ENCODE measurements at regions not wholly inside any gene's neighbourhood (a gene's known extent, or its start where the extent isn't known, plus 50 kb on each side); places are given as distances from the start of the nearest gene placed in this dataset.
"Not testable (repeated sequence)": the region's sequence is repeated elsewhere in the genome, so short reads cannot be mapped to it uniquely, and the experiment has no call there.

DNA sequence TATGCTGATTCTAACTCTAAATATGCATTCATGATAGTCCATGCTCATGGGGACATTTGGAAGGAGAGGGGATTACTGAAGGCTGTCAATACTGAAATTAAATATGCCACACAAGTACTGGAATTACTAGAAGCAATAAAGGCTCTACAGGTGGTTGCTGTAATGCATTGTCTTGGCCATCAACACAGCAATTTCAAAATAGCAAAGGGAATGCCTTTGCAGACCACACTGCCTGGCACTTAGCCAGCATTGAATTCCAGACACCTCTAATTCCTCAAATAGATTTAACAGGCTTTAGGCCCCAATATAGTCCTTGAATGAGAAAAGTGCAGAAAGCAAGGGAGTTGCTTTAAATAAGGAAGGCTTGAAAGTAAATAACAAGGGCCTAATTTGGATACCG lies 115.8 kb upstream of the PLCL2 start:
- DNase-seq (ENCODE audit: low read depth in 1 of 2, low spot score in 1 of 2), result no peak

DNA sequence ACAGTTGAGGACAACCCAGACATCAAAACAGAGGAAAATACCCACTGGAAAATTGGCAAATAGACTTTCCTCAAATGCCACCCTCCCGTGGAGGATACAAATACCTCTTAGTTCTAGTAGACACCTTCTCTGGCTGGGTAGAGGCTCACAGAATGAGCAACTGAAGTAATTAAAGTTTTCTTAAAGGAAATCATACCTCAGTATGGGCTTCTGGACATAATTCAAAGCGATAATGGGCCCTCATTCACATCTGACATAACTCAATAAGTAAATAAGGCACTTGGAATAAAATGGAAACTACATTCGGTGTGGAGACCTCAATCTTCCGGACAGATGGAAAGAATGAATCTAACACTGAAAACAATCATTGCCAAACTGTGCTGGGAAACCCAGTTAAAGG lies 115.2 kb upstream of the PLCL2 start:
- no peak for DNase-seq (ENCODE audit: low read depth in 1 of 2, low spot score in 1 of 2)

DNA sequence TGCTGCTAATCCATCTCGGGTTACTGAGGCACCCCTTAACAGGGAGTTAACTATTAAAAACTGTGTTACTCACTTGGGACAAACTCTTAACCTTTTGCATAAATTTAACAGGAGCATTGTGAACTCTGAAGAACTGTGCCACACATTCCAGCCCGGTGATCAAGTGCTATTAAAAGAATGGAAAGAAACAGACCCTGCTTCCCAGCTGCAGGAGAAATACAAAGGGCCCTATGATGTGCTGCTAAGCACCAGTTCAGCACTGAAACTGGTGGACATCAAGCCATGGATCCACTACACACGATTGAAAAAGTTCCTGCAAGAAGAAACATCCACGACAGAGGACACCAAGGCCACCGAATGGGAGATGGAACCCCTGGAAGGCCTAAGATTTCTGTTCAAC lies 114.7 kb upstream of the PLCL2 start:
- no peak for DNase-seq (ENCODE audit: low read depth in 1 of 2, low spot score in 1 of 2)

DNA sequence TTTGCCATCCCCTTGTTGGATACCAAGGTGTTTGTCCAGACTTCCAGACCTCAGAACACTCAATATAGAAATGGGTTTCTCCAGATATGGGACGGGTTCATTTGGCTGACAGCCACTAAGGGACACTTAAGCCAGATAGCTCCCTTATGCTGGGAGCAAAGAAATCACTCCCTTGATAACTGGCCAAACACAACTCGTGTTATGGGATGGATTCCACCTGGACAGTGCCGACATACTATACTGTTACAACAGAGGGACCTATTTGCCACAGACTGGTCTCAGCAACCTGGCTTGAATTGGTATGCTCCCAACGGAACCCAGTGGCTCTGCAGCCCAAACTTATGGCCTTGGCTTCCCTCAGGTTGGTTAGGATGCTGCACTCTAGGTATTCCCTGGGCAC lies 114.0 kb upstream of the PLCL2 start:
- DNase-seq (ENCODE audit: low read depth in 1 of 2, low spot score in 1 of 2), result no peak

DNA sequence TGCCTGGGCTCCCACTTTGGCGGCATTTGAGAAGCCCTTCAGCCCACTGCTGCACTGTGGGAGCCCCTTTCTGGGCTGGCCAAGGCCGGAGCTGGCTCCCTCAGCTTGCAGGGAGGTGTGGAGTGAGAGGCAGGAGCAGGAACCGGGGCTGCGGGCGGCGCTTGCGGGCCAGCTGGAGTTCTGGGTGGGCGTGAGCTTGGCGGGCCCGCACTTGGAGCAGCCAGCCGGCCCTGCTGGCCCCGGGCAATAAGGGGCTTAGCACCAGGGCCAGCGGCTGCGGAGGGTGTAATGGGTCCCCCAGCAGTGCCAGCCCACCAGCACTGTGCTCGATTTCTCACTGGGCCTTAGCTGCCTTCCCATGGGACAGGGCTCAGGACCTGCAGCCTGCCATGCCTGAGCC lies 111.2 kb upstream of the PLCL2 start:
- not testable (repeated sequence) for DNase-seq (ENCODE audit: low read depth in 1 of 2, low spot score in 1 of 2)

DNA sequence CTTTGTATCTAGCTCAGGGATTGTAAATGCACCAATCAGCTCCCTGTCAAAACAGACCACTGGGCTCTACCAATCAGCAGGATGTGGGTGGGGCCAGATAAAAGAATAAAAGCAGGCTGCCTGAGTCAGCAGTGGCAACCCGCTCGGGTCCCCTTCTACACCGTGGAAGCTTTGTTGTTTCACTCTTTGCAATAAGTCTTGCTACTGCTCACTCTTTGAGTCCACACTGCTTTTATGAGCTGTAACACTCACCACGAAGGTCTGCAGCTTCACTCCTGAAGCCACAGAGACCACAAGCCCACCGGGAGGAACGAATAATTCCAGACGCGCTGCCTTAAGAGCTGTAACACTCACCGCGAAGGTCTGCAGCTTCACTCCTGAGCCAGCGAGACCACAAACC lies 110.2 kb upstream of the PLCL2 start:
- not testable (repeated sequence) for DNase-seq (ENCODE audit: low read depth in 1 of 2, low spot score in 1 of 2)

DNA sequence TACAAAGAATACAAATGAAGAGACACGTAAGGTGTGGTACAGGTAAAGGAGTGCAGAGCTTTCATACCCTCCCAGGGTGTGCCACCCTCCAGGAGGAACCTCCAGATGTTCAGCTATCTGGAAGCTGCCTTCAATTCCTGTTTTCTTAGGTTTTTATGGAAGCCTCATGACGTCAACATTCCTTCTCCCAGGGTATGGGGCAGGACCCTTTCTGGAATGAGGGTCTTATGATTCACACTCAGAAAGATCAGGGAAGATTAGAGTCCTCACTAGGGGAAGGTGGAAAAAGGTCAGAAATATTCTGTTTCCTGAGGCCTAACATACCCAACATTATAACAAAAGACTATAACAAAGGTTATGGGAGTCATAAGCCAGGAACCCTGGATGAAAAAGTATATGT lies 99.8 kb upstream of the PLCL2 start:
- DNase-seq (ENCODE audit: low read depth in 1 of 2, low spot score in 1 of 2), result no peak

DNA sequence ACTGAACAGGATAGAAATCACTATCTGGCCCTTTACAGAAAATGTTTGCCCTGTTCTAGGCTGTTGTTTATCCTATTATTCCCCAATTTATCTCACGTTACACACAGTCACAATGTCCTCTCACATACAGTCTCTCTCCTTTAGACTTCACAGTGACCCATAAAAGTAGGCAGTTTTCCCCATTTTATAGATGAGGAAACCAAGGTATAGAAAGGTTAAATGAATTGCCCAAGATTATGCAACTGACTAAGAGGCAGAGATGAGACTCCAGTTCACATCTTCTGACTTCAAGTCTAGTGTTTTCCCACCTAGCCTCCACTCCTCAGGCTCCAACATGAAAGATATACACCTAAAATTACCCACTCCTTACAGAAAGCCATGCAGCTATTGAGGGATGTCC lies 99.3 kb upstream of the PLCL2 start:
- DNase-seq (ENCODE audit: low read depth in 1 of 2, low spot score in 1 of 2), result no peak

DNA sequence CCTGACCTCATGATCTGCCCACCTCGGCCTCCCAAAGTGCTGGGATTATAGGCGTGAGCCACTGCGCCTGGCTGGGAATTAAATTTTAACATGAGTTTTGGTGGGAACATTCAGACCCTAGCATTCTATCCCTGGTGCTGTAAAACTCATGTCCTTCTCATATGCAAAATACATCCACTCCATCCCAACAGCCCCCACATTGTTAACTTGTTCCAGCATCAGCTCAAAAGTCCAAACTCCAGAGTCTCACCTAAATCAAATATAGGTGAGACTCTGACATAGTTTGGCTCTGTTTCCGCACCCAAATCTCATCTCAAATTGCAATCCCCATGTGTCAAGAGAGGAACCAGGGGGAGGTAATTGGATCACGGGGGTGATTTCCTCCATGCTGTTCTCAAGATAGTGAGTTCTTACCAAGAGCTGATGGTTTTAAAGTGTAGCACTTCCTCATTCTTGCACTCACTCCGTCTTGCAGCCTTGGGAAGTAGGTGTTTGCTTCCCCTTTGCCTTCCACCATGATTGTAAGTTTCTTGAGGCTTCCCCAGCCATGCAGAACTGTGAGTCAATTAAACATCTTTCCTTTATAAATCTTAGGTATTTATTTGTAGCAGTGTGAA lies 96.2 kb upstream of the PLCL2 start:
- DNase-seq (ENCODE audit: low read depth in 1 of 2, low spot score in 1 of 2), result no peak

DNA sequence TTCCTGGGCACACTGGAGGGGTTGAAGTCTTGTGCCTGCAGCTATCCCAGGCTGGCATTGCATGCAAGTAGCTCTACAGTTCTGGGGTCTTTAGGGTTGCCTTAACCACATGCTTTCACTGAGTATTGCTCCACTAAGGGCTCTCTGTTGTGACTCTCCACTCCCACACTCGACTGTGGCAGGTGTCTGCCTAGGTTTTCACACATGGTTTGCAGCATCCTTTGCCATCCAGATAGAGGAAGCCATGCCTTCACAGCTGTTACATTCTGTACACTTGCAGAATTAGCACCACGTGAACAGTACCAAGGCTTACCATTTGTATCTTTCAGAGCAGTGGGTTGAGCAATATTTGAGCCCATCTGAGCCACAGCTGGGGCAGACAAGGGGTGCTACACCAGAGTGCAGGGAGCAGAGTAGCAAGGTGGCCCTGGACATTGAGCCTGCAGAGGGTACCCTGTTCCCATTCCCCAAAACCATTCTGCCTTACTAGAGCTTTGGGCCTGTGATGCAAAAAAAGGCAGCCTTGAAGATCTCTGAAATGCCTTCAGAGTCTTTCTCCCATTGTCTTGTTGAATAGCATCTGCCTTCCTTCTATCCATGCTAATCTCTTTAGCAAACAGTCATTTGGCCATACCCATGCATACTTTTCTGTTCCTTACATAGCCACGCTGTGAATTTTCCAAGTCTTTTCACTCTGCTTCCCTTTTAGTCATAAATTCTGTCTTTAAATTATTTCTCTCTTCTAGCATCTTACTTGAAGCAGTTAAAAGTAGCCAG lies 95.2 kb upstream of the PLCL2 start:
- no peak for DNase-seq (ENCODE audit: low read depth in 1 of 2, low spot score in 1 of 2)

DNA sequence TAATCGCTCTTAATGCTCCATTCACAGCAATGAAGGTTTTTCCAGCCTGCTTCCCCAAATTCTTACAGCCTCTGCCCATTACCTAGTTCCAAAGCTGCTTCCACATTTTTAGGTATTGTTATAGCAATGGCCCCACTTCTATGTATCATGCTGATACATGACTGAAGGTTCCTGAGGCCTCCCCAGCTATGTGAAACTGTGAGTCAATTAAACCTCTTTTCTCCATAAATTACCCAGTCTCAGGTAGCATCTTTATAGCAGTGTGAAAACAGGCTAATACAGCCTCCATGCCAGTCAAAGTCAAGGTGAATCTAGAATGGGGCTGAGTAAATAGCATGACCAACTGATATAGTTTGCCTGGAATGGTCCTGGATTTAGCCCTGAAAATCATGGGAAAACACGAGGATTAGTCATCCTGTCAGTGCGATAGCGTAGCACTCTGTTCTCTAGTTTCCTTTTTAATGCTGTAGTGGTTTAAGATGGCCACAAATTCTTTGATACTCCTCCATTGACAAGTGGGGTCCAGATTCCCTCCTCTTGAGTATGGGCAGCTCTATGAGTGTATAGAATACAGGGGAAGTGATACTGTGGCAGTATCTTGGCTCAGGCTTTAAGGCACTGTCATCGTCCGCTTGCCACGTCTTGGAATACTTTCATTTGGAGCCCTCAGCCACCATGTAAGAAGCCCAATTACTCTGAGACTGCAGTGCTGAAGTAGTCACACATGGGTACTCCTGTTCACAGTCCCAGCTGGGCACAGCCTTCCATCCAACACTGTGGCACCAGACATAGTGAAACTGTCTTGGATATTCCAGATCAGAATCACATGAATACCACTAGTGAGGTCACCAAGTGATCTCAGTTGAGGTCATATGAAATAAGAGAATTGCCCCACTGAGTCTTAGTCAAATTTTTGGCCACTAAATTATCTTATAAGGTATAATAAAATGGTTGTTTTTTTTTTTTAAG lies 94.0 kb upstream of the PLCL2 start:
- no peak for DNase-seq (ENCODE audit: low read depth in 1 of 2, low spot score in 1 of 2)

DNA sequence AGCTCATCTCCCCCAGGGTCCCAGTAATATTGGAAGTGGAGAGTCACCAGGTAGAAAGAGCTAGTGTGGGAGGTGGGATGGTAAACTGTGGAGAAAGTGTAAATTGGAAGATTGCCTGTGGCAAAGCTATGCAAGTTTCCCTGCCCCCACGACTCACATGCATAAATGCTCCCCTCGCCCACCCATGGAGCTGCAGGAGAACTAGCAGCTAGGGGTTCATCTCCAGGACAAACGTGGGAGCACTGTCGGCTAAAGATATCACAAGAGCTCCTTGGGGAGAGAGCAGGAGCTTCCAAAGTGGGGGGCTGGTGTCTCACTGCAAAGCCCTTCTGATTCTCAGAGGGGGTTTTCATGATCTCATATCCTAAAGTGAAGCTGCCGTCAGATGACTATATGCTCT lies 91.4 kb upstream of the PLCL2 start:
- no peak for DNase-seq (ENCODE audit: low read depth in 1 of 2, low spot score in 1 of 2)

DNA sequence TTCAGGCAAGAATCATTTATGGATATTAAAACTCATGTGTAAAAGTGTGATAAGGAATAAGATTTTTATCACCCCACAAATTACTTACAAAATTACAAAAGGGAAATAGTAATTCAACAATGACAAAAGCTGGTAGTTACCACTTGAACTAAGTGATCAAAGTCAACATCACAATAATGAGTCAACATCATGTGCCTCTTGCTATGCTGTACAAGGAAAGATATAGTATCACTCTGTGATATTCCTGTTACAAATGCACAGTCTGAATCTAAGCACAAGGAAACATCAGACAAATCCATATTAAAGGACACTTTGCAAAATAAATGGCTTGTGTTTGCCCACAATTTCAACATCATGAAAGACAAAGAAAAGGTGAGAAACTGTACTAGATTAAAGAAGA lies 90.5 kb upstream of the PLCL2 start:
- DNase-seq (ENCODE audit: low read depth in 1 of 2, low spot score in 1 of 2), result no peak

DNA sequence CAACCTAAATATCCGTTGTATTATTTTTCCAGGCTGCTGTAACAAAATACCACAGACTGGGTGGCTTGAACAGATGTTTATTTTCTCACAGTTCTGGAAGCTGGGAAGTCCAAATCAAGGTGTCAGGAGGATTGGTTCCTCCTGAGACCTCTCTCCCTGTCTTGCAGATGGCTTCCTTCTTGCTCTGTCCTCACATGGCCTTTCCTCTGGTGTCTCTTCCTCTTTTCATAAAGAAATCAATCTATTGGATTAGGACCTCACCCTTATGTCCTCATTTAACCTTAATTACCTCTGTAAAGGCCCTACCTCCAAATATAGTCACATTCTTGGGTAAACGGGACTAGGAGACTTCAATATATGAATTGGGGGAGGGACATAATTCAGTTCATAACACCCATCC lies 89.2 kb upstream of the PLCL2 start:
- DNase-seq (ENCODE audit: low read depth in 1 of 2, low spot score in 1 of 2), result no peak

DNA sequence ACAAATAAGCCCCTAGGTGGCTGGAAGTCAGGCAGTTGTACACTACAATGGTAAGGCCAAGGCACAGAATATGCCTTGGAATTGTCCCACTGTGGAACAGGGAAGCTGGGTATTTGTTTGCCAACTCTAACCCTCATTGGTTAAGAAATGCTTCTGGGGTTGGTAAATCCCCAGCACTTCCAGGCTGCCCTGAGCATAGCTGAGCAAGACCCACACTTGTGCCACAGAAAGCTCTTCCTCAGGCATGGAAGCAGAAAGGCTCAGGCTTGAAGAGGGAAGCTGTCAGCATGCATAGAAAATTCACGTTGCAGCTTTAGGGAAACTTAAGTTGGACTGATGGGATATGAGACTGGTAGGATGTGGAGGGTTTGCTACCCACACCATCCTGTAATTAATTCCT lies 86.9 kb upstream of the PLCL2 start:
- no peak for DNase-seq (ENCODE audit: low read depth in 1 of 2, low spot score in 1 of 2)

DNA sequence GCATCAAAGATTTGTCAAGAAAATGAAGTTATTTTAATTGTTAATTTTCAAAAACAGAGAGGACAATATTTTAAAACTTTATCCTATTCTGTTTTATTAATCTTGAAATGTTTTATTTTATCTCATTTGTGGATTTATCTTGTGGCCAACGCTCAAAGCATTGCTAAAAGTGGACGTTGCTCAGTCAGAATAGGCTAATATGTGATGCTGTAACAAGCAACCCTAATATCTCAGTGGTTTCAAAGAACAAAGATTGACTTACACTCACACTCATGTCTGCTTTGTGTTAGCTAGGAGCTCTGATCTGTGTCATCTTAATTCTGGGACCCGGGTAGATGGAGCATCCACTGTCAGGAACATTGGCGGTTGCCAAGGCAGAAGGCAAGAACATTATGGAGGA lies 86.0 kb upstream of the PLCL2 start:
- DNase-seq (ENCODE audit: low read depth in 1 of 2, low spot score in 1 of 2), result no peak

DNA sequence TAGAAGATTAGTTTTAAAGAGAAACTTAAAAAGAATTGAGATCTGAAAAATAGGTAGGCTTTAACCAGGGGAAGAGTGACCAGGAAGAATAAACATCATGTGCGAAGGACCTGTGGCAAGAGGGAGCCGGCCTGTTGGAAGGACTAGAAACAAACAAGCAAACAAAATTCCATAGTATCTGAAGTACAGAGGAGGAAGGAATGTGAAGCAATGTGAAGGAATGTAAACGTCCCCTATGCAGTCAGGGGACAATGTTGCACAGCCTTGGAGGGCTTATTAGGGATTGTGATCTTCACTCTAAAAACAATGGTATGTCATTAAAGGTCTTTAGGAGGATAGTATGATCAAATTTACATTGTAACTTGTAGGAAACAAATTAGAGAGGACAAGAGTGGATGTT lies 84.4 kb upstream of the PLCL2 start:
- DNase-seq (ENCODE audit: low read depth in 1 of 2, low spot score in 1 of 2), result no peak

DNA sequence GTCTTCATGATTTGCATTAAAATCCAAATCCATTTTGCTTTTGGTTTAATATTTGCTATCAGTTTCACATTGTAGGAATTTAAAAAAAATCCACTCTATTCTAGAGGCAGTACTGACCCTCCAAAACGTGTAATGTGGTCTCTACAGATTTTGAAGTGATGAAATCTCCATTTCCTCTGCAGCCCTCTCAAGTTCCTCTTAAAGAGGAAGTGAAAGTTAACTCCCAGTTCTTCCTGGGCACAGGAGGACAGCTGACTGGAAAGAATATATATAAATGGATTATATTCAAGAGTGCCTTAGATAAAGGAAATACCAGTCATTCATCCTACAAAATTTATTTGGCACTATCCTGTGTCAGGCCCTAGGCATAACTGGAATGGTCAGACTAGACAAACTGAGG lies 83.5 kb upstream of the PLCL2 start:
- DNase-seq (ENCODE audit: low read depth in 1 of 2, low spot score in 1 of 2), result no peak

DNA sequence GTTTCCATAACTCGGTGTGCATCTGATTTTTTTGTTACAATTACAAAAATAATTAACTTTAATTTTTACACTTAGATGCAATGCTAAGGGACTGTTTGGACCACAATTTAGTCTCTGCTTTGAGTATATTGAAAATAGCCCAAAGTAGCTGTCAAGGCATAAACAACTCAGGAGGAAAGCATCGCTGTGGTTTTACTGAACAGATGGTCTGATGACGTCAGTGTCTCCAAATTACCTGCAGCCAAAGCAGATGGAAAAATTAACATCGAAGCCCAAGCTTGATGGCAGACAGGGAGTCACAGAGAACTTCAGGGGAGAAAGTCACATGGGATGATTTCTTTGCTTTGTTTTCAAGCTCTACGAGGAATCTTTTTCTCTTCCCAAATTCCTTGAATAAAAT lies 83.1 kb upstream of the PLCL2 start:
- DNase-seq (ENCODE audit: low read depth in 1 of 2, low spot score in 1 of 2), result no peak

DNA sequence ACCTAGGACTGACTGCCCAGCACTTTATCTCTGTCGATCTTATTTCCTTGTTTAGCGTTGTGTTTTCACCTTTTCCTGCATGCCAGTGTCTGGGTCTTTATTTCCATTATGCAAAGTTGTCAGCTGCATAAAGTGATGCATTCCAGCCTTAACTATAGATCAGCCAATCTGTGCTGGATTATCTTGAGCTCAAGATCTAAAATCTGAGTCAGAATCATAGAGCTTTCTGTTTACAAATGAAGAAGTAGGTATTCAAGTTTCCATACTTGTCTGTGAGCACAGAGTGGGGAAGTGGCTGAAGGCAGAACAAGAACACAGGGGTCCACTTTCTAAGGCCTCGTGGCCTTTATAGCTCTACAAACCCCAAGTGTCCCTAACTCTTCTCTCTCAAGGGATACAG lies 82.4 kb upstream of the PLCL2 start:
- no peak for DNase-seq (ENCODE audit: low read depth in 1 of 2, low spot score in 1 of 2)

DNA sequence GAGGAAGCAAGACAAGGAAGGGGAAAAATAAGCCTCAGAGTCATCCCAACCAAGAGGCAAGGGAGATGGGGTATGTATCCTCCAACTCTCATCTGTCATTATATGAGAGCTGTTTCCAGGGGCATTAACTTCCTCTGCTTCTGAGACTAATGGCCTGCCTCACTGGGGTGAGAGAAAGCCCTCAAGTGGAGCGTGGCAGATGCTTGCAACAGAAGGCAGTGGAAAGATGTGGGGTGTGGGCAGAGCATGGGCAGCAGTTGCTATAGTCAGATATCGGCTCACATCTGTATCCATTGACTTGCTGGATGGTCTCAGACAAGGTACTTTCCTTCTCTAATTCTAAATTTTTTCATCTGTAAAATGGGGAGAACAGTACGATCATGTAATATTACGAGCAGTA lies 81.7 kb upstream of the PLCL2 start:
- DNase-seq (ENCODE audit: low read depth in 1 of 2, low spot score in 1 of 2), result no peak

DNA sequence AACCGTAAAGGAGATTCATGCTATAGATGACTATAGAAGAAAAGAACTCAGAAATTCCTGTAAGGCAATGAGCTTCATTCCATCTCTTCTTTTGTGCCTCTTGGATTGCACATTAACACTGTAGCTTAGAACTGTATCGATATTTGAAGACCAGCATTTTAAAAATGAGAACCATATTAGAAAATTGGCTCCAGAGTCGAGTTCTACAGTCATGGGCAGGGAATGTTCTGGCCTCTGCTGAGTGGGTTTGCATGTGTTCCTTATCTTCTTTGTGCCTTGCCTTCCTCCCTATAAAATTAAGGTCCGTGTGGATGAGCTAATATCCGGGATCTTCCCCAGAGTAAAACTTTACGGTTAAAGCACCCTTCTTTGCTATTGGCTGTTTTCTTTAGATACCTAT lies 77.4 kb upstream of the PLCL2 start:
- no peak for DNase-seq (ENCODE audit: low read depth in 1 of 2, low spot score in 1 of 2)
